BLaER1 treated with 17β-estradiol and CSF1 and Interleukin-3, amounts not matched to agents 10 nM and 100 nM (cell line): ENCODE measurements at regions not wholly inside any gene's neighbourhood (a gene's known extent, or its start where the extent isn't known, plus 50 kb on each side); places are given as distances from the start of the nearest gene placed in this dataset.

Experiments used
- H3K27ac ChIP-seq, 11 experiments: shearing (Covaris generic); formaldehyde crosslinking; 2 replicates each; pipeline ENCODE4 v1.8.1; 2022
- H3K27me3 ChIP-seq, 11 experiments: shearing (Covaris generic); formaldehyde crosslinking; 2 replicates each; pipeline ENCODE4 v1.8.1; 2022
- H3K36me3 ChIP-seq, 11 experiments: shearing (Covaris generic); formaldehyde crosslinking; 2 replicates each; pipeline ENCODE4 v1.8.1; 2022
- H3K4me1 ChIP-seq, 10 experiments: shearing (Covaris generic); formaldehyde crosslinking; 2 replicates each; pipeline ENCODE4 v1.8.1; 2022
- H3K4me2 ChIP-seq, 11 experiments: shearing (Covaris generic); formaldehyde crosslinking; 2 replicates each; pipeline ENCODE4 v1.8.1; 2022
- H3K4me3 ChIP-seq, 10 experiments: shearing (Covaris generic); formaldehyde crosslinking; 2 replicates each; pipeline ENCODE4 v1.8.1; 2022
- H3K9ac ChIP-seq, 11 experiments: shearing (Covaris generic); formaldehyde crosslinking; 2 replicates each; pipeline ENCODE4 v1.8.1; 2022
- H3K9me3 ChIP-seq, 11 experiments: shearing (Covaris generic); formaldehyde crosslinking; replicated peaks in 1 of 11; 2 replicates each; pipeline ENCODE4 v1.8.1; 2022
- H4K20me1 ChIP-seq, 11 experiments: shearing (Covaris generic); formaldehyde crosslinking; 2 replicates each; pipeline ENCODE4 v1.8.1; 2022
- Cebpa-rat ChIP-seq, 11 experiments: shearing (Covaris generic); IDR thresholded peaks; 2 replicates each; pipeline ENCODE4 v1.8.1; 2022

DNA sequence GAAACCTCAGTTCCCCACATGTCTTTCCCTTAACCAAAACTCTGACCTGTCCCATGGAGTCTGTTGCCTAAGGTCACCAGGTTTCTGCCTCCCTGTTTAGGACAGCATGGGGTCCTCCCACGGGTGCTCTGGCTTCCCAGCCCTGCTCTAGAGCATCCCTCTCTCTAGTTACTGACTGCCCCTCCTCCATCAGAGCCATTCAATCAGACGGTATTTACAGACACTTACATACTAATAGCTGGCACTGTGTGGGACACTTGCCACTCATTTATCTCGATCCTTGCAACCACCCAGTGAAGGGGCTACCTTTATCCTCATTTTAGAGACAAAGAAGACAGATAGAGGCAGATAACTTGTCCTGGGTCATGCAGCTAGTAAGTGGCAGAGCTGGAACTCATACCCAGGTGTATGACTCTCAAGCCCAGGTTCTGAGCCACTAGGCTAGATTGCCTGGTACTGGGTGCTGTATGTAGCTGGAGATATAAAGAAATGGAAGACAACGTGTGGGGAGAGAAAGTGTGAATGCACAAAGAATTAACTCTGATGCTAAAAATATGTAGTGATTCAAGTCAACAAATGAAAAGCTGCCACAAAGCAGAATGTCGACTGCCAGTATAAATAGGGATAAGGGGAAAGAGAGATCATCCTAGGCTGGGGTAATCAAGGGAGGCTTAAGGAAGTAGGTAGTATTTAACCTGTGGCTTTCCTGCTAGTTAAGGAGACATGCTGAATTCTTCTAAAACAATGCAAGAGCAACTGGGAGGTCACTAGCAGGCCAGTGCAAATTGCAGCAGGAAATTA, 52.5 kb upstream of the PDE8B start:
- Histone ChIP-seq H3K27ac (no peak overlapping the region), H3K4me2 (no peak overlapping the region), H3K4me1 (no peaks in the 10 kb centered on the region), H3K27me3 (no peaks in the 10 kb centered on the region), H3K4me3 (no peak overlapping the region), H3K36me3 (no peaks in the 10 kb centered on the region), H3K9me3 (no peaks in the 10 kb centered on the region), H4K20me1 (no peaks in the 10 kb centered on the region), H3K9ac (no peak overlapping the region)
- TF ChIP-seq Cebpa-rat (IDR thresholded peaks at IDR 0.05), result no peak

DNA sequence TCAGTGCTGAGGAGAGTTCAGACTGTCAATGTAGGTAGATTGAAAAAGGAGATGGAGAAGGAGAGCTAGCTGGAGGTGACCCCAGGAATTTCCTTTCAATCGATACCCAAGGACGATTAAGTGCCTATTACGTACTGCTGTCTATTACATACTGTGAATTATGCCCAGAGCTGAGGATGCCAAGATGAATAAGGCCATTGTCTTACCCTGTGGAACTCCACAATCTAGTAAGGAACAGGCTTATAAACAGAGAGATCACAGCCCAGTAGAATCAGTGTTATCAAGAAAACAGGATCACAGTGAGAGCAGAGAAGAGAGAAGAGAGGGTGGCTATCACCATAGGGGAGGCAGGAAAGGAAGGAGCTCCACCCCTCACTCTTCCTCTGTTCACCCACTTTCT, 54.1 kb upstream of the PDE8B start:
- H3K27ac ChIP-seq, result no peak overlapping the region
- no peak overlapping the region for H3K4me2 ChIP-seq
- no peak for TF ChIP-seq Cebpa-rat (IDR thresholded peaks at IDR 0.05)
- H3K4me1 ChIP-seq, result no peaks in the 10 kb centered on the region
- no peaks in the 10 kb centered on the region for H4K20me1 ChIP-seq
- no peaks in the 10 kb centered on the region for H3K9me3 ChIP-seq
- no peak overlapping the region for H3K4me3 ChIP-seq
- no peak overlapping the region for H3K9ac ChIP-seq
- no peaks in the 10 kb centered on the region for H3K27me3 ChIP-seq
- no peaks in the 10 kb centered on the region for H3K36me3 ChIP-seq

DNA sequence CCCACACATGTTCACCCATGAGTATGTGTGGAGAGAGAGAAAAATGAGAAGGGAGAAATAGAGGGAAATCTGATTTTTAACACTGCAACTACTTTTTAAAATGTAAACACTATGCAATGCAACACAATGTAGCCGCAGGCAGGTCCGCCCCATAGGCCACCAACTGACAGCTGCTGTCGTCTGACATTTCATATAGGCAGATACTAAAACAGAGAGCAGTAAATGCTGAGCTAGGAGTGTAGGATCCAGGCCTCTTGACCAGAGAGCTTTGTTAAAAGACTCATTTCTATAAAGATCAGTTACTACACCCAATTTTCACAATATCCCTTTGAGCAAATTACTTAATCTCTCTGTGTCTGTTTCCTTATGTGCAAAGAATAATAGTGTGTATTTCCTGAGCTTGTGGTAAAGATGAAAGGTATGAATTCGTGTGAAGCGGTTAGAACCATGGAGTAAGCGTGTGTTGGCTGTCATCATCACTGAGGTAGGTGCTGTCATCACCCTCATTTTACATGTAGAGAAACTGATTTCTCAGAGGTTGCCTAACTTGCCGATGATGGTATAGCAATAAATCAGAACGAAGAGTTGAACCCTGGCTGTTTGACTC, 55.2 kb upstream of the PDE8B start:
- Histone ChIP-seq H3K4me3 (no peak overlapping the region), H3K4me1 (peaks cover 0 to 7% (median 2%) of the 10 kb centered on the region in 10 experiments; a peak in 12 of 20 replicates), H3K9ac (no peak overlapping the region), H3K9me3 (no peaks in the 10 kb centered on the region), H4K20me1 (no peaks in the 10 kb centered on the region), H3K27ac (no peak overlapping the region), H3K27me3 (no peaks in the 10 kb centered on the region), H3K4me2 (no peak overlapping the region), H3K36me3 (no peaks in the 10 kb centered on the region; a peak in 1 of 22 replicates)
- no peak for TF ChIP-seq Cebpa-rat (IDR thresholded peaks at IDR 0.05)

DNA sequence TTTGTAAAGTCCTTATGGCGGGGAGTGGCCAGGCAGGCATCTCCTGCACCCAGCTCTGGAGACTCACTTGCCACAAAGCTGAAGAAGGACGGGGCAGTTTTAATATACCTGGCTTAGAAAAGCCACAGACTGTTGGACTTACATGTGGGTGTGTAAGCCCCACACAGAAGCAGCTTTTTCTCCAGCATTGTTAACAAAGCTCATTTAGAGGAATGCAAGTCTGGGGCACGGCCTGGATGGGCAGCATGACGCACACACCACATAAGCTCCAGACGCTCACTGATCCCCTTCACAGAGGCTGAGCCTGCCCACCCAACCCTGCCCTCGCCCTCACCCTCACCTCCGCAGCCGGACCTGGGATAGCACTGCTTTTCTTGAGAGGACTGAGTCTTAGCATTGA, 58.0 kb upstream of the PDE8B start:
- Histone ChIP-seq H4K20me1 (no peaks in the 10 kb centered on the region), H3K27ac (no peak overlapping the region), H3K27me3 (no peaks in the 10 kb centered on the region), H3K9ac (no peak overlapping the region), H3K9me3 (no peaks in the 10 kb centered on the region), H3K36me3 (no peaks in the 10 kb centered on the region; a peak in 1 of 22 replicates), H3K4me3 (no peak overlapping the region), H3K4me2 (no peak overlapping the region), H3K4me1 (peaks cover 0 to 28% (median 8%) of the 10 kb centered on the region in 10 experiments; a peak in 12 of 20 replicates)
- TF ChIP-seq Cebpa-rat (IDR thresholded peaks at IDR 0.05), result no peak

DNA sequence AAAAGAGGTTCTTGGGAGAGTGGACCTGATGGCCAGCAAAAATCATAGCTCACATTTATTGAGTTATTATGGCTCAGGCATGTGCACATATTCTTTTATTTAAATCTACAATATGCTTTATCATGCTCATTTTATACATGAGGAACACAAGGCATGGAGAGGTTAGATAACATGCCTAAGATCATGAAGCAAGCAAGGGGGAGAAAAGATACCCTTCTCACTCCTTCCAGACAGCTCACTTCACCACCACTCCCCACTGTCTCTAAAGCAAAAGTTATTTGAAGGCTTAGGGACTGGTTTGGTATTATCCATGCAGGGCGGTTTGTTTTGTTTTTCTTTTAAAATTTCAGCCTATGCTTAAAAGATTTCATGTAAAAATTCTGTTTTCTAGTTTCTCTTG, 59.0 kb upstream of the PDE8B start:
- Histone ChIP-seq H3K4me1 (peaks cover 0 to 38% (median 18%) of the 10 kb centered on the region in 10 experiments; a peak in 14 of 20 replicates), H3K36me3 (no peaks in the 10 kb centered on the region; a peak in 1 of 22 replicates), H3K27me3 (no peaks in the 10 kb centered on the region), H4K20me1 (no peaks in the 10 kb centered on the region), H3K4me2 (no peak overlapping the region), H3K9me3 (no peaks in the 10 kb centered on the region), H3K4me3 (no peak overlapping the region), H3K9ac (no peak overlapping the region), H3K27ac (no peak overlapping the region)
- TF ChIP-seq Cebpa-rat (IDR thresholded peaks at IDR 0.05), result no peak

DNA sequence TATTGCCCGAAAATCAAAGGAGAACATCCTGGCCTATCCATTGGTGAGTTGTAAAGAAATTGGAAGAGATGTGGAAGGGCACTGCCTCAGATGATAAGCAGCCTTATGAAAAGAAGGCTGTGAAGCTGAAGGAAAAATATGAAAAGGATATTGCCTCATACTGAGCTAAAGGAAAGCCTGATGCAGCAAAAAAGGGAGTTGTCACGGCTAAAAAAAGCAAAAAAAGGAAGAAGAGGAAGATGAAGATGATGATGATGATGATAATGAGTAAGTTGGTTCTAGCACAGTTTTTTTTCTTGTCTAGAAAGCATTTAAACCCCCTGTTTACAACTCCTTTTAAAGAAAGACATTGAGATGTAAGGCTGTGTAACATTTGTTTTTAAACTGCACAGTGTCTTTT, 59.8 kb upstream of the ZBED3 start:
- peak overlapping the region in 1 of 11 experiments; percentile 16; a peak in 1 of 22 replicates for H3K9ac ChIP-seq
- no peaks in the 10 kb centered on the region for H3K9me3 ChIP-seq
- peak overlapping the region in 8 of 11 experiments; percentile 5 to 86 (median 62); a peak in 14 of 22 replicates for H3K4me2 ChIP-seq
- H3K27ac ChIP-seq, result peak overlapping the region in 4 of 11 experiments; percentile 9 to 75 (median 54); a peak in 6 of 22 replicates
- H3K36me3 ChIP-seq, result no peaks in the 10 kb centered on the region; a peak in 1 of 22 replicates
- H3K4me1 ChIP-seq, result peaks cover 0 to 63% (median 32%) of the 10 kb centered on the region in 10 experiments; a peak in 14 of 20 replicates
- H3K4me3 ChIP-seq, result peak overlapping the region in 1 of 10 experiments; percentile 12; a peak in 2 of 20 replicates
- no peaks in the 10 kb centered on the region for H4K20me1 ChIP-seq
- no peaks in the 10 kb centered on the region for H3K27me3 ChIP-seq
- peak in 1 of 11 experiments; percentile 58; a peak in 1 of 22 replicates for TF ChIP-seq Cebpa-rat (IDR thresholded peaks at IDR 0.05)

DNA sequence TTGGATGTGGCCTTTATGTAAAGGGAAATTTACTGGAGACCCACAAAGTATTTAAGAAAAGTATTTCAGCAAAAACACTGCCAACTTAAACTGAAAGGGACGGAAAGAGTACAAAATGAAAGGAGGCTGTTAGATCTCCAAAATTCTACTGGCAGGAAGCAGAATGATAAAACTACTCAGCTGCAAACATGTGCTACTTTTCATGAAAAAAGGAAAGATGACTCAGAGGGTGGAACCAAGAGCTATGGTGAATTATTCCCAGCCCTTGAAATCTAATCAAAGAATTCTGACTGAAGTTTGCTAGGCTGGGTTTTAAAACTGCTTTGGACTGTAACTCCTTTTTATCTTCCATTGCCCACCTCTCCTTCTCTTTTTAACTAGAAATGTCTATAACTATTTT, 58.6 kb upstream of the ZBED3 start:
- Histone ChIP-seq H3K4me3 (peak overlapping the region in 1 of 10 experiments; percentile 6; a peak in 1 of 20 replicates), H4K20me1 (no peaks in the 10 kb centered on the region), H3K9me3 (no peaks in the 10 kb centered on the region), H3K4me1 (peaks cover 0 to 60% (median 32%) of the 10 kb centered on the region in 10 experiments; a peak in 14 of 20 replicates), H3K36me3 (no peaks in the 10 kb centered on the region), H3K9ac (peak overlapping the region in 4 of 11 experiments; percentile 23 to 55 (median 38); a peak in 5 of 22 replicates), H3K4me2 (peak overlapping the region in 10 of 11 experiments; percentile 1 to 86 (median 56); a peak in 16 of 22 replicates), H3K27me3 (no peaks in the 10 kb centered on the region), H3K27ac (peak overlapping the region in 8 of 11 experiments; percentile 5 to 75 (median 52); a peak in 13 of 22 replicates)
- TF ChIP-seq Cebpa-rat (IDR thresholded peaks at IDR 0.05), result no peak

DNA sequence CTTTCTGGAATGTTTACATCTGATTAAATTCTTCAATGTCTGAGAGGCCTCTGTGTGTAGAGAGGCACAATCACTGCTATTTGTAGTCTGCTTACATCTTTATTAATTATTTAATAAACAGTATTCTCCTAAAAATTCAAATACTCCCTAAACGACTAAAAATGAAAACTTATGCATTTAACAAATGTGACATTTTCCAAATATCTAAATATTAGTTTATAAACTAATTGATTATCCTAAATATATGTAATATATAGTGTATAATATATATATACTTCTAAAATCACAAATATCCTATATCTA, 57.7 kb upstream of the ZBED3 start:
- Histone ChIP-seq H4K20me1 (no peaks in the 10 kb centered on the region), H3K36me3 (no peaks in the 10 kb centered on the region), H3K4me3 (no peak overlapping the region), H3K27ac (no peak overlapping the region), H3K9me3 (no peaks in the 10 kb centered on the region), H3K4me1 (peaks cover 0 to 51% (median 26%) of the 10 kb centered on the region in 10 experiments; a peak in 14 of 20 replicates), H3K9ac (no peak overlapping the region), H3K27me3 (no peaks in the 10 kb centered on the region), H3K4me2 (peak overlapping the region in 2 of 11 experiments; percentile 83 to 86; a peak in 3 of 22 replicates)
- no peak for TF ChIP-seq Cebpa-rat (IDR thresholded peaks at IDR 0.05)
